ENCODE measurements at regions not wholly inside any gene's neighbourhood (a gene's known extent, or its start where the extent isn't known, plus 50 kb on each side); places are given as distances from the start of the nearest gene placed in this dataset.

- DNase-seq: no peak
Observed at GRCh38 chr7:115145512-115145911, 223.6 kb downstream of the MDFIC start.

DNA sequence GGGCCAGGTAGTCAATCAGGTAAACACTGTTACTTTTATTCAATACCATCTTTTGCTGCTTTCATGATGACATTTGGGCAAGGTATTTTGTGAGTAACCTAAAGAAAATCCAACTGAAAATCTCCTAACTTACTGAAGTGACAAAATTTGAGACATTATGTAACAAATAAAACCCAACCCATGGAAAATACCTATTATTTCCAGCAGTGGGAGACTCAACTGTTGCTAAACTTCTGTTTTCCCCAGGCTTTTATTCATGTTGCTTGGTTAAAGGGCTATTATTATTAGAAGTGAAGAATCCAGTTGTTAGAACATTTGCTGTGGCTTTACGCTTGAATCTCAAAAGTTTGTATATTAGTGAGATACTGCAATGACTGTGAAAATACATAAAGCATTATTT lies 215.9 kb downstream of the MDFIC start:
- DNase-seq: no peak

DNA sequence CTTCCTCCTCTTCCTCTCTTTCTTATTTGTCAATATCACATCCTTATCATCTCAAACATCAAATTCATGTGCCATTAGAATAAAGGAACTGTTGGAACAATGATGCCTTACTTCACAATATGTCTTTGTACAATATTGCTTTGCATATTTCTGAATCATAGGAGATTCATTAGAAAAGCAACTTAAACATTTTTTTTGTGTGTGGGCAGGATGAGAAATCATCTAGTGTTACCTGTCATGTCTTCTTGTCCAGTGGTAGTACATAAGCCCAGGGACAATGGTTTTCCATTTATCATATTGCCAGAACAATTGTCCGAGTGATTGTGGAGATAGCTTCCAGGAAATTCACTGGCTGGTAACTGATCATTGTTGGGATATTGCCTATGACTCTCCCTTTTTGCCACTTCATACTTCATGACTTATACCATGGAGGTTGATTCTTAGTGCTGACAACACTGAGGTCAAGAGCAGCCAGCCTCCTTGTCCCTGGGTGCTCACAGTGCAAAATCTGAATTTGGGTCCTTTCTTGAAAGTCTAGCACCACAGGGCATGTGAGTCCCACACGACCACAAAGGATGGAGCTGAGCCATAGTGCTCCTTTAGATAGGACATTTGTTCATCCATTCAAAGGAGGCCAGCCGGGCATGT lies 215.0 kb downstream of the MDFIC start:
- no peak for DNase-seq

DNA sequence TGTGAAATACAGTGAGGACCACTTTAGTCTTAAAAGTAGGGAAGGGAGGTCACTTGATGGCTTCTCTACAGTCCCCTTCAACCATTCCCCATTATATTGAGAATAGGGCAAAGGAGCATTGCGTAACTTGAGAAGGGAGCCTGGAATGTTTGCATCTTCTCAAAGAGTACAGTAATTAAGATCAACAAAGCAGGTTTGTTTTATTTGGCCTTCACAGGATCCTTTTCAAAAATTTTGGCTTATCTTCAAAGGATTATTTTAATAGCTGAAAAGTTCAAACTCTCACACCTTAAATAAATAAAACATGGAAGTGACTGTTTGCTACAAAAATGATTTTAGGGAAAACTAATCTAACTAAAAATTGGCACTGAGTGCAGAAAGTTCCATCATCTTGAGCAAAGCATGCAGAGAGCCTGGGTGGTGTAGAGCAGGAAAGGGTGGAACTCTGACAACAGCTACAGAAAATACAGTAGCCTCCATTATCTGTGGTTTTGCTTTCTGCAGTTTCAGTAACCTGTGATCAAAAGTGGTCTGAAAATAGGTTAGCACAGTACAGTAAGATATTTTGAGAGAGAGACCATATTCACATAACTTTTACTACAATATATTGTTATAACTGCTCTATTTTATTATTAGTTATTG lies 214.0 kb downstream of the MDFIC start:
- no peak for DNase-seq

DNA sequence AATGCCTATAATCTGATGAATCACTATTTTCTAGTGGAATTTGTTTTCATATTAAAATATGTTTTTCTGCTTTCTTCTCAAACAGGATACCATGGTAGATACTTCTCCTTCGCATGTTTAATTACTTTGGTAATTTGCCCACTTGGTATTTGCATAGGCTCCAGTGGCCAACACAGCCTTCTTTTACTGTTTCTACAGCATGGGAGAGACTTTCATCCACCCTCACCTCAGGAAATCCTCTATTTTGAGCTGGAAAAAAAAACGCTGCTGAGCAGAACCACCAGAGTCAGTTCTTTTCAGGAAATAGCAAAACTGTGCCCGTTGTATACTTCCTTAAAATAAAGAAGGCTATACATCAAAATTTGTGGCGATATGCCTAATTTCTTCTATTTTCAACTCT lies 213.3 kb downstream of the MDFIC start:
- DNase-seq: no peak

DNA sequence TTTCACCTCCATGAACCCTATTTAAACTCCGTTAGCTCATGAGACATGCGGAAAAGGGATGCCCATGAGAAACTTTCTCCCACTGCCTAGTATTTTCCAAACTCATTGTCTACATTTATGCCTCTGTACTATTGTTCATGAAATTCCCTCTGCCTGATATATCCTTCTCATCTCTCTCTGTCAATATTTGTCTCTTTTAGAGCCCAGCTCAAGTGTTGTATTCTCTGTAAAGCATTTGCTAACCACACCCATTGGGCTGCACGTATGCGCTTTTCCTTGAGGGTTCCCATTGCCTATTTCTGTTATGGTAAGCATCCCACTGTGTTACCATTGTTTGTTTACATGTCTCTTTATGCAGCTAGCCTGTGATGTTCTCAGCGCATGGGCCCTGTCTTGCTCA lies 211.4 kb downstream of the MDFIC start:
- no peak for DNase-seq

DNA sequence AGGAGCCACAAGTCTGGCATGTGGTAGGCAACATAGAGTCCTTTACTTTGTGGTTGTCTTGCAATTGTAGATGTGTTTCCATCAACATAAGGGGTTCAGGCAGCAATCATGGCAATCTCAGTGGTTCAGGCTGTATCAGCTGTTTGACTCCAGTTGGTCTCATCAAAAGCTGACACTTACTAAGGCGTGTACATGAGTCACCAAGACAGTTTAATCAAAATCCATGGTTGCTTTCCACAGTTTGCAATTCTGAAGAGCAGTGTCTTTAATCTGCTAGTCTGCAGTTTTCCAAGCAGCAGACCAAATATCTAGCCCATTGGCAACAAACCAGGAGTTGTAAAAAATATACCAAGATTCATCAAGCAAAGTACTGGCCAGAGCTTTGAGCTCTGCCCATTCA lies 210.2 kb downstream of the MDFIC start:
- no peak for DNase-seq

DNA sequence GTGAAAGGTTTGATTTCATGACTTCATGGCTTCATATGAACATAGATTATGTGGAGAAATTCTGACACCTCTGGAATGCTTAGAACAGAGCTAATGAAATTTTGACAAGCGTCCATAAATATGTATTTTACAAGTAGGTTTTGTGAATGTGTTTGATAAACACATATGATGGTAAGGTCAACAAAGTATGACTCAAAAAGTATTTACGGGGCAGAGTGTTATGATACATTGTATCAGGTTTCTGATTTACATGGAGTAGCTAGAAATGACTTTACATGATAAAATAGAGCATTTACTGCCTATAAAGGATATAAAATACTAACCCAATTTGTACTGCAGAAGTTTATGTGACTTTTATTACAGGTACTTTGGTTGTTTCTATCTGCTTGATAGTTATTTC lies 206.3 kb downstream of the MDFIC start:
- no peak for DNase-seq

DNA sequence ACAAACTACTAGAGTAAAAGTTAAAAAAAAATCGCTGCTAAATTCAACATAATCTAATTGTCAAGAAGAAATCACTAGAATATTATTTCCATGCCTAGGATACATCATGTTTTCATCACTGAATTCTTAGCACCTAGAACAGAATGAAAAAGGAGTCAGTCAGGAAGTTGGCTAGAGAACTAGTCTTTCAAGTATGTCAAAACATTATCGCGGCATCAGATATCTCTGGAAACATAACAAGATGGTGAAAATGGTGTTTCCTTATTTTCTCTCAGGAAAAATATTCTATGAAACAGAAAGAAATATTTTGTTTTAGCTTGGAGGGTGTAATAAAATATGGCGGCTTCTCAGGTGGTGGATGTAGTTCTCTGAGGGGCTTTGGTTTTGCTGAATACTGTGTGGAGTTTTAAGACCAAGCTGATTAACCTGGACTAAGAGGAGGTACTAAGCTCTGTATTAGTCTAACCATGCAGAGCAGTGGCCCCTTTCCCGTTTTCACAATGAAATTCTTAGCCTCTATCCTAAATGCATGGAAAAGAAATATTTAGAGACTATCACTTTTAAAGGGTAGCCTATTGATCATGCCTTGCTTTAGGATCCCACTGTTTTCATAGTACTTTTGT lies 205.6 kb downstream of the MDFIC start:
- no peak for DNase-seq

DNA sequence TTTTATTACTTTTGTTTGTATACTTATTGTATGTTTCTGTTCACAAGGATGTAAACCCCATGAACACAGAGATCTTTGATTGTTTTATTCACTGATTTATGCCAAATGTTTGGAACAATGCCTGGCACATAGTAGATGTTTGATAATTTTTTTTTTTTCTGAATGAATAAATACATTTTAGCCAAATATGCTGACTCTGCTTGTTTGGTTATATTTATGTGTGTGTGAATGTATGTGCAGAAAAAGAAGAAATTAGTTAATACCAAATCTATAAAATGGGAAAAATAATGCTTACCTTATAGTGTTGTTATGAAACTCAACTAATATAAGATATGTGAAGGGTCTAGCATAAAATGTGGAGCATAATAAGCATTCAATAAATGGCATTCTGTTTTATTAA lies 203.9 kb downstream of the MDFIC start:
- DNase-seq: no peak

GRCh38 chr7:115125312-115125711 lies 203.4 kb downstream of the MDFIC start:
- DNase-seq: no peak

DNA sequence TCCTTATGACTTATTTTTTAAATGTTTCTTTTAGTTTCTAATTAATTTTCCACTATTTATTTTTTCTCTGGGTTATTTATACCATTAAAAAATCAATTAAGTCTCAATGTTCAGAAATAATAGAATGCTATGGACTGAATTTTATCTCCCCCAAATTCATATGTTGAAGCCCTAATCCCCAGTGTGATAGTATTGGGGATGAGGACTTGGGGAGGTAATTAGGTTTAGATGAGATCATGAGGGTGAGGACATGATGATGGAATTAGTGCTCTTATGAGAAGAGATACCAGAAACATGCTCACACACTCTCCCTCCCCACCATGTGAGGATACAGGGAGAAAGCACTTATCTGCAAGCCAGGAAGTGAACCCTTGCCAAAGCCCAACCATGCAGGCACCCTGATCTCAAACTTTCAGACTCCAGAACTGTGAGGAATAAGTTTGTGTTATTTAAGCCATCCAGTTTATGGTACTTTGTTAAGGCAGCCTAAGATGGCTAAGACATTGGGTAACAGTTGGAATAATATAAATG lies 202.6 kb downstream of the MDFIC start:
- DNase-seq: no peak

DNA sequence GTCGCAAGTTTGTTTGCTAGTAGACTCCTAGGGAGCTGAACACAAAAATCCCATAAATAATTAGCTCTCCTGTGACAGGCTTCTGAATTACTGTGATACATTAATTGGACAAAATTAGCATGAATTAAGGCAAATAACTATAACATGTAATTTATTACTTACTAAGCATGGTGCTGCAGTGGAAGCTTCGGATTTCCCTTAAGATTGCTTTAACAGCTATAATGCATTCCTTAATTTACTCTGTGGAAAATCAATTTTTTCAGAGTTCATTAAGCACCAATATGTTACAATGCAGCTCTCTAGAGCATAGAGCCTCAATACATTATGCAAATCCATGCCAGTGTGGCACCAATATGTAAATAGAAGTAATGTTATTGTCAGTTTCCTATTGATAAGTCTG lies 201.5 kb downstream of the MDFIC start:
- no peak for DNase-seq

DNA sequence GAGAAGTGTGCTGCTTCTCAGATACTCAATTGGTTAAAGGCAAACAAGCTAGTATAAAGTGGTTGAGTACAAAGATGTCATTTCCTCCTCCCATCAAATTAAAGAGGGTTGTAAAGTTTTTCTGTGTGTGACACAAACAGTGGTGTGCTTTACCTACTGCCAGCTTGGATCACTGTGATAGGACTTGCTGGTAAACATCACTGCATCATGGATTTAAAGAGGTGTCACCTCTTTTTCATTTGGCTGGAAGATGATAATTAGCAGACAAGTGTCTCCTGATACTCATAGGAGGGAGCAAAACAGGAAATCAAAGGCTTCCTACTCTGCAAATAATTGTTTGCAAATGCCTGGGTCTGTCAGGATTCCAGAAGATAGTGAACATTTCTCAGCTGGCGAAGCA lies 200.5 kb downstream of the MDFIC start:
- DNase-seq: no peak

- DNase-seq: no peak
Observed at GRCh38 chr7:115117748-115118147, 195.9 kb downstream of the MDFIC start.

- DNase-seq: no peak
Observed at GRCh38 chr7:115116773-115117715, 195.2 kb downstream of the MDFIC start.

- DNase-seq: no peak
Observed at GRCh38 chr7:115113776-115114175, 191.9 kb downstream of the MDFIC start.

DNA sequence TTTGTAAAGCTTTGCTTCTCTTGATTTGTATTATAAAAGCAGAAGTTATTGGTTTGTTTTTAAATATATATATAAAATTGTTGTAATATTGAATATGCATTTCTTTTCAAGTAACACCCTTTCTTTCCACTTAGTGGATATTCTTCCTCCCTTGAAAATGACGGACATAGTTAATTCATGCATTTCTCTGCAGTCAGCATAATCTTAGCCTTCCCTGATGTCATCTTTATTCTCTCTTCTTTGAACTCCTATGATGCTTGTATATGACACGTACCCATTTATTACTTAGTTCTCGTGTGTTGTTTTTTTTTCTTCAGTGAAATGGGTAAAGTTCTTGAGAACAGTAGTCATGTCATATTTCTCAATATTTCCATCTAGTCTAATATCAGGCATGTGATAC lies 191.2 kb downstream of the MDFIC start:
- DNase-seq: no peak

GRCh38 chr7:115110523-115110922 lies 188.6 kb downstream of the MDFIC start:
- no peak for DNase-seq

GRCh38 chr7:115106316-115106715 lies 184.4 kb downstream of the MDFIC start:
- DNase-seq: no peak

DNA sequence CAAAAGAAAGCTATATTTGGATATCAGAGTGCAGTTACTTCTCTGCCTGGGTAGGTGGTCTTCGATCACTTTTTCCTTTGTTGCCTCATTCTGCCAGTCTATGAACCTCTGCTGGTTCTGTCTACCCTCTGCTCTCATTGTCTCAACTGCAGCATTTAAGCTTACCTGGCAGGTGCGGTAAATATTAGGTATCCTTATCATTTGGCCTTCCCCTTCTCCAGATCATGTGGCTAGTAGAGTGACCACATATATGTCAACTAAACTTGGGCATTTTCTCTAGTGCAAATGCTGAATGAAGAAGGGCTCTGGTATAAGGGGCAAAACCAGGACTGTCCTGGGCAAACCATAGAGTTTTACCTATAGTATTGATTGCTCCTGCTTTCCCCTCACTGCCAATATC lies 180.8 kb downstream of the MDFIC start:
- no peak for DNase-seq

GRCh38 chr7:115101199-115101598 lies 179.3 kb downstream of the MDFIC start:
- DNase-seq: no peak

Data from amygdala (tissue), 56 donors.